SK-N-SH (cell line): ENCODE measurements at regions not wholly inside any gene's neighbourhood (a gene's known extent, or its start where the extent isn't known, plus 50 kb on each side); places are given as distances from the start of the nearest gene placed in this dataset.

Source experiments
- CTCF ChIA-PET: fragments of 300-600, 350-600 bp; formaldehyde crosslinking; extraction: SDS; loops from one replicate; lab custom pipeline; 2021; lab: Yijun Ruan, JAX
- POLR2A ChIA-PET: fragments of 350-600 bp; sonication (Branson Sonifier 250); formaldehyde crosslinking; extraction: SDS; loops from one replicate; lab custom pipeline; 2020; ENCODE audit warnings: antibody characterized with exemption, inconsistent platforms; lab: Yijun Ruan, JAX
- DNase-seq: peaks from one replicate; pipeline ENCODE4 v3.0.0; 2012
- H2AFZ ChIP-seq: fragments of 200-600 bp; sonication (generic); 2 replicates; pipeline ENCODE4 v1.8.1; 2016; ENCODE audit warnings: antibody characterized with exemption, mild to moderate bottlenecking, low read depth
- H3F3A ChIP-seq: fragments of 200-600 bp; sonication (generic); replicated peaks from 2 replicates; pipeline ENCODE3; 2016; ENCODE audit warnings: antibody characterized with exemption, mild to moderate bottlenecking; ENCODE audit not compliant: insufficient read depth
- H3K27ac ChIP-seq, 2 experiments: fragments of 200-500 bp in 1 of 2; fragments of 200-600 bp in 1 of 2; sonication (Bioruptor generic) in 1 of 2; sonication (generic), shearing (Covaris generic) in 1 of 2; 2 replicates each; pipeline versions ENCODE4 v1.5.1 to v1.6.1; 2014 to 2016; ENCODE audit warnings: low read depth in 2 of 2, inconsistent platforms in 1 of 2, low read length in 1 of 2, mild to moderate bottlenecking in 1 of 2, mixed read lengths in 1 of 2
- H3K27me3 ChIP-seq: fragments of 200-600 bp; sonication (generic), shearing (Covaris generic); 2 replicates; pipeline ENCODE4 v1.6.1; 2016; ENCODE audit warnings: mixed run types; ENCODE audit not compliant: insufficient read depth
- H3K36me3 ChIP-seq, 2 experiments: fragments of 200-500 bp in 1 of 2; fragments of 200-600 bp in 1 of 2; sonication (Bioruptor generic) in 1 of 2; sonication (generic) in 1 of 2; replicated peaks in 1 of 2; 2 replicates each; pipeline versions ENCODE3 to v1.5.1; 2014 to 2016; ENCODE audit warnings: low read length in 1 of 2, mild to moderate bottlenecking in 1 of 2; ENCODE audit not compliant: insufficient read depth in 2 of 2, control insufficient read depth in 1 of 2
- H3K4me1 ChIP-seq, 2 experiments: fragments of 200-500 bp in 1 of 2; fragments of 200-600 bp in 1 of 2; sonication (Bioruptor generic) in 1 of 2; sonication (generic), shearing (Covaris generic) in 1 of 2; 2 replicates each; pipeline versions ENCODE4 v1.5.1 to v1.6.1; 2014 to 2016; ENCODE audit warnings: low read depth in 1 of 2, low read length in 1 of 2, mixed run types in 1 of 2; ENCODE audit not compliant: insufficient read depth in 2 of 2, control insufficient read depth in 1 of 2
- H3K4me2 ChIP-seq: fragments of 200-600 bp; sonication (generic), shearing (Covaris generic); 2 replicates; pipeline ENCODE4 v1.6.1; 2017; ENCODE audit warnings: mixed run types
- H3K4me3 ChIP-seq, 2 experiments: fragments of 200-500 bp in 1 of 2; fragments of 200-600 bp in 1 of 2; sonication (Bioruptor generic) in 1 of 2; sonication (generic), shearing (Covaris generic) in 1 of 2; 2 replicates each; pipeline versions ENCODE4 v1.5.1 to v1.8.1; 2014 to 2016; ENCODE audit warnings: low read depth in 2 of 2, inconsistent platforms in 1 of 2, low read length in 1 of 2, mild to moderate bottlenecking in 1 of 2, mixed read lengths in 1 of 2, moderate library complexity in 1 of 2
- H3K79me2 ChIP-seq: fragments of 200-600 bp; sonication (generic); 2 replicates; pipeline ENCODE4 v1.8.1; 2017; ENCODE audit warnings: mild to moderate bottlenecking; ENCODE audit not compliant: insufficient read depth
- H3K9ac ChIP-seq: fragments of 200-600 bp; sonication (generic); 2 replicates; pipeline ENCODE4 v1.6.1; 2017; ENCODE audit warnings: mixed run types
- H3K9me2 ChIP-seq: fragments of 200-600 bp; sonication (generic); 2 replicates; pipeline ENCODE4 v1.6.1; 2017; ENCODE audit warnings: mixed run types
- H3K9me3 ChIP-seq: fragments of 200-600 bp; sonication (generic); 2 replicates; pipeline ENCODE4 v1.6.1; 2017; ENCODE audit warnings: mixed run types, mild to moderate bottlenecking, moderate library complexity
- H4K20me1 ChIP-seq: fragments of 200-600 bp; sonication (generic); 2 replicates; pipeline ENCODE4 v1.6.1; 2017; ENCODE audit warnings: mild to moderate bottlenecking, mixed run types; ENCODE audit not compliant: insufficient read depth
- EP300 ChIP-seq, 2 experiments: IDR thresholded peaks; 2 replicates each; pipeline versions ENCODE4 v1.4.0 to v1.6.1; 2012; ENCODE audit warnings: borderline replicate concordance in 1 of 2, low read depth in 1 of 2, low read length in 1 of 2
- FOSL2 ChIP-seq: IDR thresholded peaks from 2 replicates; pipeline ENCODE4 v1.4.0; 2012; ENCODE audit warnings: low read depth, mild to moderate bottlenecking, moderate library complexity, borderline replicate concordance
- FOXJ3 ChIP-seq: sonication (generic); formaldehyde crosslinking; IDR thresholded peaks from 2 replicates; pipeline ENCODE4 v1.5.1; 2020; ENCODE audit warnings: mild to moderate bottlenecking, missing genetic modification reagents
- IRF3 ChIP-seq: fragments of 150-350 bp; IDR thresholded peaks from 2 replicates; pipeline ENCODE4 v1.6.1; 2016; ENCODE audit warnings: mild to moderate bottlenecking, low read depth, low read length
- MXI1 ChIP-seq: IDR thresholded peaks from 2 replicates; pipeline ENCODE4 v1.6.1; 2012; ENCODE audit warnings: mild to moderate bottlenecking, low read depth, low read length, improper control_type of control experiment
- NRF1 ChIP-seq: IDR thresholded peaks from 2 replicates; pipeline ENCODE4 v1.6.1; 2012; ENCODE audit warnings: low read depth, mild to moderate bottlenecking, low read length
- POLR2AphosphoS5 ChIP-seq: IDR thresholded peaks from 2 replicates; pipeline ENCODE4 v1.6.1; 2012; ENCODE audit warnings: low read depth, low read length
- RAD21 ChIP-seq: IDR thresholded peaks from 2 replicates; pipeline ENCODE4 v1.6.1; 2012; ENCODE audit warnings: mild to moderate bottlenecking, low read length
- REST ChIP-seq: IDR thresholded peaks from 2 replicates; pipeline ENCODE4 v1.6.1; 2012; ENCODE audit warnings: mild to moderate bottlenecking, low read depth, low read length, moderate library complexity
- TAF1 ChIP-seq: IDR thresholded peaks from 2 replicates; pipeline ENCODE4 v1.6.1; 2012; ENCODE audit warnings: low read depth, mild to moderate bottlenecking, low read length, moderate library complexity, borderline replicate concordance
- TCF12 ChIP-seq: IDR thresholded peaks from 2 replicates; pipeline ENCODE4 v1.4.0; 2012
- USF2 ChIP-seq: fragments of 150-350 bp; IDR thresholded peaks from 2 replicates; pipeline ENCODE4 v1.6.1; 2017; ENCODE audit warnings: antibody characterized with exemption, low read length, low read depth, borderline replicate concordance
- YY1 ChIP-seq: IDR thresholded peaks from 2 replicates; pipeline ENCODE4 v1.4.0; 2012; ENCODE audit warnings: low read depth, mild to moderate bottlenecking
- WGBS: methylation state at CpG from one replicate; pipeline ENCODE4 v1.1.6; 2017; ENCODE audit warnings: low lambda C conversion rate; 5-methylcytosine and 5-hydroxymethylcytosine counted together

- no peak for TF ChIP-seq TCF12
- no peak for TF ChIP-seq NRF1
- no peak for TF ChIP-seq POLR2AphosphoS5
- no peak for TF ChIP-seq REST
- CTCF ChIA-PET, result interaction anchor here (1.0 kb wide), 1 partner anchor 10 kb away, joined by 6 read pairs; no protein-coding TSS in a partner anchor
- Histone ChIP-seq H3F3A (no peaks in the 10 kb centered on the region), H3K79me2 (no peaks in the 10 kb centered on the region), H3K4me1 (no peaks in the 10 kb centered on the region), H3K9me3 (no peaks in the 10 kb centered on the region), H3K36me3 (no peaks in the 10 kb centered on the region), H3K4me3 (no peak overlapping the region), H3K9ac (no peak overlapping the region), H2AFZ (no peak overlapping the region), H3K4me2 (no peak overlapping the region), H3K27ac (no peak overlapping the region), H3K9me2 (no peaks in the 10 kb centered on the region), H4K20me1 (no peaks in the 10 kb centered on the region), H3K27me3 (no peaks in the 10 kb centered on the region)
- POLR2A ChIA-PET, result no interaction called here
- no peak for DNase-seq
Measured at GRCh38 chr10:8192301-8192700, 137.8 kb downstream of the GATA3 start.

- H3K4me2 ChIP-seq, result no peak overlapping the region
- no peak overlapping the region for H3K4me3 ChIP-seq
- no peaks in the 10 kb centered on the region for H3K79me2 ChIP-seq
- no peak overlapping the region for H3K9ac ChIP-seq
- no peaks in the 10 kb centered on the region for H3K9me2 ChIP-seq
- H4K20me1 ChIP-seq, result no peaks in the 10 kb centered on the region
- no peak overlapping the region for H2AFZ ChIP-seq
- CTCF ChIA-PET, result interaction anchor here (1.1 kb wide), 1 partner anchor 10 kb away, joined by 3 read pairs; no protein-coding TSS in a partner anchor
- no peaks in the 10 kb centered on the region for H3K36me3 ChIP-seq
- H3K4me1 ChIP-seq, result no peaks in the 10 kb centered on the region
- no peaks in the 10 kb centered on the region for H3F3A ChIP-seq
- H3K9me3 ChIP-seq, result no peaks in the 10 kb centered on the region
- H3K27ac ChIP-seq, result no peak overlapping the region
- no peaks in the 10 kb centered on the region for H3K27me3 ChIP-seq
- TF ChIP-seq YY1 (no peak), RAD21 (no peak), MXI1 (no peak), NRF1 (no peak), IRF3 (no peak), USF2 (no peak), FOXJ3 (CRISPR knock-in tag) (no peak), FOSL2 (no peak), EP300 (IDR thresholded peaks at IDR 0.05; ENCODE audit: borderline replicate concordance in 1 of 2, low read depth in 1 of 2, low read length in 1 of 2) (no peak), TAF1 (no peak)
- TF ChIP-seq, all 33 proteins: peak for 0
- POLR2A ChIA-PET, result no interaction called here
- no peak for DNase-seq
- 70% methylated on average over 4 of the region's 4 CpGs for WGBS
Measured at GRCh38 chr10:8193546-8193945, 139.1 kb downstream of the GATA3 start.
